ENCODE measurements at regions not wholly inside any gene's neighbourhood (a gene's known extent, or its start where the extent isn't known, plus 50 kb on each side); places are given as distances from the start of the nearest gene placed in this dataset.

DNA sequence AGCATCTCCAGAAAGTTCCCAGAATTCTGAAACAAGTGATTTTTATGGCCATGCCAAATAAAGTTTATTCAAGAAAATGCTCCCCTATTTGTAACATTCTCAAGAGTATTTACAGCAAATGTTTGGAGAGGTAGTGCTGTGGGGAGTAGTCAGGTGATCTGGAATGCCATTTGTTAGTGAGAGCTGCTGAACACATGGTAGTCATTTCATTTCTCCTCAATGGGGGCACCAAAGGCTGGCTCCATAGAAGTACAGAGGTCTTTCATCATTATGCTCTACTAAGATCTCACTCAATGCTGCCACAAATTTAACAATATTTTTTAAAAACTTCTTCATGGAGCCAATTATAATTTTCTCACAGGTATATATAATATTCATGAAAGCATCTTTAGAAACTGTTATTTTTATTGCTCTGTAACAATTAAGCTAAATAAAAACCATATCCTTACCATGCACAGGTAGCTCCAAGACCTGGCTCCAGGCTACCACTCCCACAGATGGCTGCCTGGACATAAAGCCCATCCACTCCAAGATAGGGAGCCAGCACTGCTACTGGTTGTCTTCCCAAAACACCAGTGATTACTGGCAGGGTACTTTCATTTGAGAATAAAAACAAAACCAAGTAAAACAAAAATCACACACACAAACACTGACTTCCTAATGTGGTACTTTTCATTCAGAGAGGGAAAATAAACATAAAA lies 200.8 kb downstream of the PLK2 start:
- DNase-seq (ENCODE audit: low read depth in 4 of 4, low spot score in 1 of 4) = no peak

DNA sequence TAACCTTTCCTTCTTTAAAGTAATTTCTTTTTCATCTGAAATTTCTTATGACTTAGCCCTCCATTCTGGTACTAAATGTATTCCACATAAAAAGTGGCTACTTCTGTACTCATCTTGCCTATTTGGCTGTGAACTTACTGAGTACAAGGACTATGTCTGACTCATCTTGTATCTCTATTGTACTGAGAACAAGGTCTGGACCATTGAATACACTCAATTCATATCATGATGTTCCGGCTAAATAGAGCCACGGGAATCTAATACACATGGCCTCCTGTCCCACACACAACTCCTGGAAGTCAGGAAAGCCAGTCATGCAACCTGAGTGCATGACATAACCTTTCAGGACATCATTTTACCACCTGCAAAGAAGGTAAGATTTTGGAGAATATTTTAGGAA lies 203.9 kb downstream of the PLK2 start:
- DNase-seq (ENCODE audit: low read depth in 4 of 4, low spot score in 1 of 4) = no peak

DNA sequence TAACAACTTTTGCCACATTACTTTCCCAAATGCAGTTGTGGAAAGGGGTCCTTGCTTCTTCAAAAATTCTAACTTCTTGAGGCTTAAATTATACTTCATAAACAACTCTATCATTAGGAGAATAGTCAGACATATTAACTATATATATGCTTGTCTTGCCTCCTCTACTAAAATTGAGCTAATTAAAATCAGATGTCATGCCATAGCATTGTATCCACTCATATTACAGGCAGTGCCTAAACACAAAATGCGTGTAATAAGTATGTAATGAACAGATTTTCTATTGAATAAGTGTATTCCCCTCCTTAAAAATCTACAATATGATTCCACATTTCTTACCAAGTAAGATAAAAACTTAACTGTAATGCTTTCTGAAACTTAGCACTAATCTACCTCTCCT lies 204.5 kb downstream of the PLK2 start:
- DNase-seq (ENCODE audit: low read depth in 4 of 4, low spot score in 1 of 4) = no peak

DNA sequence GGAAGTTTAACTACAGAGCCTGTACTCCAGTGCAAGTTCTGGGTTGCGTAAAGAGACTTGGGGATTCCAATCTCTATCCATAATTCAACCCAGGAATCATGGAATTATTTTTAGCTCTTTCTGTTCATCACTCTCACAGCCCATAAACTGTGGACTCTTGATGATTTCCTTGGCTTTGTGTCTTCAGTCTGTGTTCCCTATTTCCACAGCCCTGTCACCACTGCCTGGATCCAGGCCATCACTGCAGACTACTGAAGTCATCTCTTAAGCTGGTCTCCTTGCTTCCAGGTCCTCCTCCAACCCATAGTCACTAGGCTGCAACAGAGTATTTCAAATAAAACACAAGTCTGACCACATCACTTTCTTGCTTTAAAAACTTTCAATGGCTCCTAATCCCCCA lies 211.7 kb downstream of the PLK2 start:
- DNase-seq (ENCODE audit: low read depth in 4 of 4, low spot score in 1 of 4) = no peak

DNA sequence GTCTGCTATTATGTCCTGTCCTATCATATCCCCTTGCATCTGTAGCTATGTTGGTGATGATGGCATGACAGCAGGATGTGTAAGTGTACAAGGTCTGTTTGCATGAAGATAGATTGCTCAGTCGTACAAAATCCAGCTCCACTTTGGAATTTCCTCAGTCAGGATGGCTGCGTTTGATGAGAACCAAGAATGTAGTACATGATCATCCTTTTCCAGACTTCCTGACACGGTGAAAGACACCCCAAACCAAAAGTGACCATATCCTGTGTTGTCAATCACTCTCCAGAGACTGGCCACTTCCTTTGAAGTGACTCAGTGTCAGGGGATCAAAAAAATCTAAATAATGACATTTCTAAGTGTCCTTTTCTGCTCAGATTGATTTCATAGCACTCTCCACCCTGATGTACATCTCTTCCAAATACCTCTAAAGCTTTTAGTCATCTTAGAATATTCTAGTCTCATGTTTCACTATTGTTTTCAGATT lies 213.4 kb downstream of the PLK2 start:
- DNase-seq (ENCODE audit: low read depth in 4 of 4, low spot score in 1 of 4) = no peak

DNA sequence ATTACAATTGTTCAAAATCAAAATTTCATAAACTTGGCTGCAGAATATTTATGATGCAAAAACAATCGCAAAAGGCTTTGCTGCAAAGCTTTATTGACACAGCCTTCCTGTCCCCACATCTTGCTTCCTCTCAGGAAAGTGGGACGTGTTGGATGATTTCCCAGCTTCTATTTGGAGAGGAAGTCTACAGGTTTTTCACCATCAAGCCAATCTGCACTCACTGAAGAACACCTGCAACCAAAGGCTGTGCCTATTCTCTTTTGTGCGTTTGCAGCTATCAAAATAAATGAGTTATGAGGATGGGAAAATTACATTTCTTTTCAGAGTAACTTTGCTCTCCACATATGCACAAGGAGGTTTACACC lies 214.4 kb downstream of the PLK2 start:
- no peak for DNase-seq (ENCODE audit: low read depth in 4 of 4, low spot score in 1 of 4)

DNA sequence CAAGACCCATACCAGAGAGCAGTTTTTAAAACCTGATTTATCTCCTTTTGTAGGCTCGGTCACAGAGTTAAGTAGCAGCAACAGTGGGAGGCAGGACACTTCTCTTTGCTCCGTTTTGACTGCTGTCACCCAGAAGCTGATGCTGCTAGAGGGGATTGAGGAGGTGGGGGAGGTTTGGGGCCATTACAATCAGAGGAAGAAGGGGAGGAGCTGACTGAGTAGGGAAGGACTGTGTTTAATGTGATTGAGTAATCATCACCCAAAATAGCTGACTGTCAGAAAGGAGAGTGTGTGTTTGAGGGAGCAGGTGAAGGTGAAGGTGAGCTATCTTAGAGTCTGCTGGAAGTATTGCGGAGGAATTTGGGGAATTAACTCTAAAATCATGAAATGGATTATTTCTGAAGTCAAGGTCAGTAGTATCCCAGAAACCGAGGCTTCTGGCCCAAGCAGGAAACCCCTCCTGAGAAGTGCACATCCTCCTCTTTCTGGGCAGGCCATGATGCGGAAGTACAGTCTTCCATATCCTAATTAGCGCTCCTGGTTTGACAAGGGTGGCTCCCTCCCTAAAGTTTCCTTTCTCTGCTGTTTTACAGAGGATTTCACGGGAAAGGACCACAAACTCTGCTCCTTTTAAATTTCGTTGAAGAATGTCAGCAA lies 214.9 kb downstream of the PLK2 start:
- DNase-seq (ENCODE audit: low read depth in 4 of 4, low spot score in 1 of 4) = no peak

DNA sequence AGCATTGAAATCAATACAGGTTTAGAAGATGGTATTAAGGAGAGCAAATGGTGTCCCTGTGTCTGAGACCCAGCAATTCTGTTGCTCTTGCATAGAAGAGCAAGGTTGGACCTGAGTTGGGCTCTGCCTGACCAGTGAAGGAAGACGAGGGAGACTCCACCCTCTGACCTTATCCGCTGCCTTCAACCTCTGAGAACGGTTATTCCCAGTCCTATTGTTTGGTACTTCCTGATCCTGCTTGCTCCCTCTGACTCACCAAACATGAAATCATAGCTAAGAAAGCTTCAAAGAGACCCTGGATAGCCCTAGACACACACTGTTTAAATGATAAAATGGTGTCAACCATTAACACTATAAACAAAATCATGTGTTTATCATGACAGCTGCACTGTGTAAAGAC lies 218.5 kb downstream of the PLK2 start:
- DNase-seq (ENCODE audit: low read depth in 4 of 4, low spot score in 1 of 4) = no peak

DNA sequence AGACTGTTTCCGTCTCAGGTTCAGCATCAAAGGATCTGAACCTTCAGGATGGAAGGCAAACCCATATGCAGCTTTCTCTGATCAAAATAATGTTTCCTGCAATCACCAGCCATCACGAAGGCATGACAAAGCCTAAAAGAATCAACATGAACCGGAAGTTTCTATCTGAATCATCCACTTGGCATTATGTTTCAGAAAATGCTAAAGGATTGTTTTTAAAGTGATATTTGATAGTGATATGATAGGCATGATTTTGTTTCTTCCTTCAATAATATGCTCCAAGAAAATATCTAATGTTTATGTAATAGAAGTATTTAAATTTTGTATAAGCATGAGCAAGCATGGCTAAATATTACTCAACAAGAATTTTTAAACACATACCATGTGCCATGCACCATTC lies 219.6 kb downstream of the PLK2 start:
- no peak for DNase-seq (ENCODE audit: low read depth in 4 of 4, low spot score in 1 of 4)

DNA sequence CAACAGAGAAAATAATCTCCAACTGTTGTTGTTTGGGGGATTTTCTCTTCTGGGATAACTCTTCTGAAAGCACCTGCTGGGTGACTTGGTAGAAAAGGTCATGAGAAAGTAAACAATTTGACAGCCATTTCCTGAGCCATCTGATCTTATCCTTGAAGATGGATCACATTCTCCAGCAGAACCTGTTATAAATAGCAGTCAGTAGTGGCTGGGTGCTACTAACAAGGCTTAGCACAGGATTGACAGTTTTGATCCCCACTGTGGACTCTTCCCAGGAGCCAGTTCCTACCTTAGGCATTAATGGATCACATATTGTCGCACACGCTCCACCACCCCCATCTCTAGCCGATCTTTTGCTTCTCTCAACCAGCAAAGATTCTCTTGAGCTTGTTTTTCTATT lies 220.2 kb downstream of the PLK2 start:
- no peak for DNase-seq (ENCODE audit: low read depth in 4 of 4, low spot score in 1 of 4)

DNA sequence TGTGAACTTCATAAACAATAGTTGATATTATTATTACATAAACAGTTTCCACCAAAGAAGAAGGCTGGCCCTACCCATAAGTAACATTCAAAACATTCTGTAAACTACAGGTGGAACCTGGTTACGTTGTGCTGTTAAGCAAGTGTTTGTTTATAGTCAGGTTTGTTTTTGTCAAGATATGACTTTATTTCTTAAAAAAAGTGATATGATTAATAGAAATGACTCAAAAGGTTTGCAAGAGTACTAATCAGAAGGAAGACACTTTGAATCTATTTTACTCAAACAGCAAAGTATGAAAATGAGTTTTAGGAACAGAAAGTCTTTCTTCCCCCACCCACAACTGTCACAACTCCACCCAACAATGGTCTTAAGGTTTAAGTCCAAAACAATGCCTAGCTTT lies 220.8 kb downstream of the PLK2 start:
- no peak for DNase-seq (ENCODE audit: low read depth in 4 of 4, low spot score in 1 of 4)

DNA sequence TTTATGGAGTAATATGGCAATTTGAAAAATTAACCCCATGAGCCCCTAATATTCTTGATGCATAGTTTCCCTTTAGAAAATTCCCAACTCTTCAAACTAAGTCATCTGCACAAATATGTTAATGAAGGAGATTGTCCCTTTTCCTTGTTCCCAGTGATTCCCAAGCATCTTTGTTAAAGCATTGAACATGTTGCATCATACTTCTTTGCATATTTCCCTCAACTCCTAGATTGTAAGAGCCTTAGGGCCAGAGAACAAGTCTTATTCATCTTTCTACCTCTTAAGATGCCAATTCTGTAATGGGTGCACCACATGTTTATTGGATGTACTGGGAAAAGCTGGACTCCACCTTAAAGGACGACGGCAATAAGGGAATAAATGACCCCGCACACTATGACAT lies 223.4 kb downstream of the PLK2 start:
- DNase-seq (ENCODE audit: low read depth in 4 of 4, low spot score in 1 of 4) = no peak

DNA sequence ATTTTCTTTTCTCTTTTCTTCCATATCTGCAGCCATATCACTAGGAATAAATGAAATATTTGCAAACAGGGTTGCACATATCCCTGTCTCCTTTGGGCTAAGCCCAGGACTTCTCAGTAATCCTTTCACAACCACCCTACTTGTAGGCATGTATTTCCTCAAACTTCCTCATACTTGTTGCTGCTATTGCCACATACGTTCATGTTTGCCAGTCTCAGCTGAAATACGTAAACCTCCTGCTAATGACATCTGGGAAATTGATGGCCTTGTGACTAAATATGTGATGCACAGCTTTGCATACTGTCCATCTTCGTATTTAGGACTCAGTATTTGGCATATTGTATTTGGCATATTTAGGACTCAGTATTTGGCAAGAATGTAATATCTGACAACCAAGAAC lies 224.6 kb downstream of the PLK2 start:
- no peak for DNase-seq (ENCODE audit: low read depth in 4 of 4, low spot score in 1 of 4)

DNA sequence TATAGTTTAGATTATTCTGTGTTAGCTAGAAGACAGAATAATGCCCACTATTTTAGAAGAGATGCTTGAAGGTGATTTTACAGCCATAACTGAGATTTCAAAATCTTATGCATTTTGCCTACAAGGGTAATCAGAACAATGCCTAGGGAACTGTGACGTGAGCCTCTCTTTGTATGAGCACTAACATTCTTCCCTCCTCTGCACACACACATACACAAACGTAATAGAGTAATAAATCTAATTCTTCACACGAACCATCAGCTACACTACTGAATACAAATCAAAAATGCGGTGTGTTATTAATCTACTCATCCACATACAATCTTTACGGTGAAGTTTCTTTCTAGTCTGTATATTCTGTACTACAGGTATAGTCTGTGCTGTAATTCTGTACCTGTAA lies 227.8 kb downstream of the PLK2 start:
- no peak for DNase-seq (ENCODE audit: low read depth in 4 of 4, low spot score in 1 of 4)

DNA sequence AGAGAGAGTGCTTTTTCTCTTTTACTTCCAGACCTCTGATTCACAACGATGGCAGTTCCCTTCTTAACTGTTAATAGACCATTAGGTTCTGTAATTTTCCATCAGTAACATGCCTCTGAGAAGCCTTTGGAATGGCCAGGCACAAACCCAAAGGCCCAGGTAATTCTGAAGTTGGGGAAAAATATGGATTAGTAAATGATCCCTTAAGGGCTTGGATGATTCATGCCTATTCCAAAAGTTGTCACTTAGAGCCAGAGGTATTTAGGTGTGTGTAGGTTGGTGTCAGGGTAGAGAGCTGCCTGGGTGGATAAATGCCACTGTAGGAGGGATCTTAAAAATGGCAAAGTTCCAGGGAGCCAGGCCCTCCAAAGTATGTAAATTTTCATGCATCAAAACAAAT lies 228.8 kb downstream of the PLK2 start:
- DNase-seq (ENCODE audit: low read depth in 4 of 4, low spot score in 1 of 4) = no peak

DNA sequence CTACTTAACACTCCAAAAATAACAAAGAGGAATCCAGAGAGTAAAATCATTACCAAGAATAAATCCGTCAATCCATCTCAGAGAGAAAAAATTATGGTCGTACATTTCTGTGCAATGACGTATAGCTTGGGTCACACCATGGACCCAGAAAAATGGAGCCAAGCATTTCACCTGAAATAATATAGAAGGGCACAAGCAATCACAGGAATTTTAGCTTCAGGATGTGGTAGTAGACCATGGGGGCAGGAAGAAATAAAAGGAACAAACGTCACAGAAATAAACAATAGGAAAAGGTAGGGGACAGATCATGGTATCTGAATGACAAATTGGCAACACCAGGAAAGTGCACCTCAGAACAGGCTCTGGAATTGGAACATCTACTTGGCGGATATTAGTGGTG lies 231.0 kb downstream of the PLK2 start:
- no peak for DNase-seq (ENCODE audit: low read depth in 4 of 4, low spot score in 1 of 4)

DNA sequence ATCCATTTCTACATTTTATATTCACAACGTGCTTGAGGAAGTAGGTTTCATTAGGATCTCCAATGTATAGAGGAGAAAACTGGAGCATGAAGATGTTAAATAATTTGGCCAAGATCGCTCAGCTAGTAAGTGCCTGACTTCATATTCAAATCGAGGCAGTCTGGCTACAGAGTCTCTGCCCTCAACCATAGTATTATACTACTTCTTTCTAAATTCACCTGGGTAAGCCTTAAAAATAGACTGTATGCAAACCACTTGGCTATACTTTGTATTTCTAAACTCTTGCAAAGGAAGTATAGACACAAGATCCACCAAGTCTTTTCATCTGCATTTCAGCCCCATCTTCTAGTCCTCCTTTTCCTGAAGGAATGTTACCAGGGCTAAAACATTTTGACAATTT lies 232.0 kb downstream of the PLK2 start:
- DNase-seq (ENCODE audit: low read depth in 4 of 4, low spot score in 1 of 4) = no peak

DNA sequence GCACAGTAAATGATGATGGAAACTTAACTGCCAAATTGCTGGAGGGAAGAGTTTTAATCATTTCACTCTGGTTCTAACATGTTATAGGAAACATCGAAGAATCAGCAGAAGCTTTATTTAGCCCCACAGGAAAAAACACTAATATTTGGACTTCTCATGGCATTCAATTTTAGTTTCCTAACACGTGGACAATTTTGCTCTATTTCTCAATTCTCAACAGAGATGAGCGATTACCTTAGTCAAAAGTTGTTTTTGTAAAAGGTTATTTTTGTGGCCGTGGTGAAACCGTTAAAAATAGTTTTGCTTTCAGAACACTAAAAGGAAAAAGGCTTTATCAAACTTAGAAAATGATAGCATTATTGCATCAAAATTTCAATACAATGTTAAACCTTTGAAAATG lies 235.2 kb downstream of the PLK2 start:
- no peak for DNase-seq (ENCODE audit: low read depth in 4 of 4, low spot score in 1 of 4)

DNA sequence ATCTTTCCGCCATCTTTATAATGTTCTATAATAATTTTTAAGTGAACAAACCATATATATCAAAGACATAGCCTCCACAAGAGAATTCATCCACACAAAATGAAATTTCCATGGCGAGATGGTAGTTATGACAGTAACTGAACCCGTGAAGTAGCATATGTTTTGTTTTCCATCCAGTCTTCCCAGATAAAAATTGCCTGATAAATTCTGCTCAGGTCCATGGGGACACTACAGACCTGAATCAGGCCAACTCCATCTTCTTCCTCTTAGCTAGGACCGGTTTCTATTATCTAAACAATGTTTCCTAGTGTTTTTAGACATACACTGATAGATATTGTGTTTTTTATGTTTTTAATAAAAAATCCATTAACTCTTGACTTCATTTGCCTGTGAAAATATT lies 235.7 kb downstream of the PLK2 start:
- DNase-seq (ENCODE audit: low read depth in 4 of 4, low spot score in 1 of 4) = no peak

DNA sequence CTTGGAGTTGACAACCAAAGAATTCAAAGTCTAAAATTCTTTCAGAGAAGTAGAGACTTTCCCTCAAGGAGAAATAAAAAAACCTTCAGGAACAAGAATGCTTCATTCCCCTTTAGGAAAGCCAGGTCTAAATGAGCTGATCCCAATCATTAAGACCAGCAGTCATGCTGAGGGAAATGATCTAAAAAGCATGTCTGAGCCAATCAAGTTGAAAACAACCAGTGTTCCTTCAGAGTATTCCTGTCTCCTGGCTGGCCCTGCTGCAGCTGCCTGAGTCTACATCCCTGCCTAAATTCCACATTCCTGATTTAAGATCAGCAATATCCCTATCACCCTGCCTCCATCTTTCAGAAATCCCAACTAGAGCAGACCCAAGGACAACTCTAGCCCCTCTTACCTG lies 244.5 kb downstream of the PLK2 start:
- DNase-seq (ENCODE audit: low read depth in 4 of 4, low spot score in 1 of 4) = no peak

DNA sequence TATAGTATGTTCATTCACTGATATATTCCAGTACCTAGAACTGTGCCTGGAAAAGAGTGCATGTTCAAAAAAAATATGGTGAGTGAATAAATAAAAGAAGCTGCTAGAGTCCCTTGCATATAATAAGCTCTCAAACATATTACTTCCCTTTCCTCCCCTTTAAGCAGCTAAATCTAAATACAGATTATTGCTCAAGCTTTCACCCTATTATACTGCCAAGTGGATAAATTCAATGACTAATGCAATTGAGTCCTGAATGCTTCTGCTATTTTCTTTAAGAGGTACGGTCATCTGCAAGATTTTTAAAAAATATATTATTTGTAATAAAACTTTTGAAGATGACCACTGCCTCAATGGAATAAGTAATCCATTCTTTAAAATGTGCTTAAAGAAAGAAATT lies 248.4 kb downstream of the PLK2 start:
- DNase-seq (ENCODE audit: low read depth in 4 of 4, low spot score in 1 of 4) = no peak

DNA sequence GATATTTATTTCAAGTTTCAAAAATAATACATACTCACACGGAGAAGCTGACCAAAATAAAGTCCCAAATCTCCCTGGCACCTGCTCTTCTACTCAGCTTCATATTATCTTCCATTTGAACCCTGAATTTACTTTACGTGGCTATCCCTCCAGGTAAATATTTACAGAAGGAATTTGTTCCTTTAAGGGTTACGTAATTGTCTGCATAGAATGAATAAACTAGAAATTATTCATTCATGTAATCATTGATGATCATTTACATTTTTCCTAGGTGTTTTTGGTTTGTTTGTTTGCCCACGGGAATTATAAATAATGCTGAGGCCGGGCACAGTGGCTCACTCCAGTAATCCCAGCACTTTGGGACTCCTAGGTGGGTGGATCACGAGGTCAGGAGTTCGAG lies 251.2 kb downstream of the PLK2 start:
- DNase-seq (ENCODE audit: low read depth in 4 of 4, low spot score in 1 of 4) = no peak

DNA sequence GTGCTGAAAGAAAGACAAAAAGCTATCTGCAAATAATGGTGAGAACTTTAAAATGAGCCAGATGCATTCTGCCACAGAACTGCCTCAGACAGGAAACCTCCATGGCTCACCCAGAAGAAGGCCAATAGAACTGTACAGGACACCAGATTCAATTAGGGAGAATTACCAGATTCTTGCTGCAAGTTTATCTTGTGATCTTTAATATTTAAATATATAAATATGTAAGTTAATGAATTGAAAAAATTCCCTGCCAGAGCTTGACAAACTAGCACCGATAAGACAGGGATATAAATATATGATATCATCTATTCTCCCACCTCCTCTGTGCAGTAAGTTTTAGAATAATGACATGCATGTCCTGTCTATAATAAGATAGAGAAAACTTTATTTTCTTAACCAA lies 252.8 kb downstream of the PLK2 start:
- no peak for DNase-seq (ENCODE audit: low read depth in 4 of 4, low spot score in 1 of 4)

Measured in stimulated activated CD4-positive, alpha-beta T cell treated with anti-CD3 and anti-CD28 coated beads, Interleukin-1b, Interleukin-23, amount 100 ng/mL, for 24 hours (primary cell).